MCF 10A (cell line): ENCODE measurements at regions not wholly inside any gene's neighbourhood (a gene's known extent, or its start where the extent isn't known, plus 50 kb on each side); places are given as distances from the start of the nearest gene placed in this dataset.

ENCODE experiments used
- BruUV-seq: library from RNA; stranded (reverse); fragments of 400-500 nt; replicated peaks from 2 replicates; lab custom pipeline; 2021; lab: Mats Ljungman, UMichigan
- CTCF ChIA-PET: fragments of 300-600 bp; sonication (Branson Sonifier 250); formaldehyde crosslinking; extraction: SDS; loops from one replicate; lab custom pipeline; 2021; ENCODE audit warnings: antibody characterized with exemption, inconsistent platforms; lab: Yijun Ruan, JAX
- POLR2A ChIA-PET: fragments of 300-600, 350-650 bp; sonication (Branson Sonifier 250); formaldehyde crosslinking; extraction: SDS; loops from one replicate; lab custom pipeline; 2020; ENCODE audit warnings: antibody characterized with exemption, inconsistent platforms; lab: Yijun Ruan, JAX
- DNase-seq: peaks from one replicate; pipeline ENCODE4 v3.0.0-alpha.2; 2018; ENCODE audit not compliant: unreplicated experiment
- H3K27ac Mint-ChIP-seq: one replicate; pipeline ENCODE4 v1.8.0; 2022; ENCODE audit warnings: mild to moderate bottlenecking, low read depth, mixed read lengths; ENCODE audit not compliant: unreplicated experiment
- H3K27me3 Mint-ChIP-seq: one replicate; pipeline ENCODE4 v1.8.0; 2022; ENCODE audit warnings: mixed read lengths; ENCODE audit not compliant: insufficient read depth, unreplicated experiment
- H3K36me3 Mint-ChIP-seq: one replicate; pipeline ENCODE4 v1.8.0; 2022; ENCODE audit warnings: mild to moderate bottlenecking, moderate library complexity, mixed read lengths; ENCODE audit not compliant: insufficient read depth, unreplicated experiment
- H3K4me1 Mint-ChIP-seq: one replicate; pipeline ENCODE4 v1.8.0; 2022; ENCODE audit warnings: mixed read lengths; ENCODE audit not compliant: insufficient read depth, unreplicated experiment
- H3K4me3 Mint-ChIP-seq: one replicate; pipeline ENCODE4 v1.8.0; 2022; ENCODE audit warnings: mild to moderate bottlenecking, moderate library complexity, mixed read lengths; ENCODE audit not compliant: unreplicated experiment
- H3K9me3 Mint-ChIP-seq: one replicate; pipeline ENCODE4 v1.8.0; 2022; ENCODE audit warnings: mixed read lengths; ENCODE audit not compliant: unreplicated experiment
- CTCF ChIP-seq: fragments of 200-600 bp; IDR thresholded peaks from one replicate; pipeline ENCODE4 v1.8.0; 2022; ENCODE audit warnings: antibody characterized with exemption, mild to moderate bottlenecking; ENCODE audit not compliant: unreplicated experiment
- intact Hi-C: fragments of 100-400 bp; cut with micrococcal nuclease; formaldehyde crosslinking; loops from 2 replicates; pipeline ENCODE4 v1.14.1; 2022

- Mint-ChIP-seq H3K27ac (no peak overlapping the region), H3K36me3 (no peaks in the 10 kb centered on the region), H3K4me1 (no peaks in the 10 kb centered on the region), H3K27me3 (no peaks in the 10 kb centered on the region), H3K4me3 (no peak overlapping the region), H3K9me3 (no peaks in the 10 kb centered on the region)
- no TSS peak for BruUV-seq
- ChIA-PET POLR2A (no interaction called here), CTCF (interaction anchor here (0.6 to 1.4 kb wide), 3 partner anchors 10 to 191 kb away, joined by 3 to 4 read pairs (median 3); no protein-coding TSS in a partner anchor)
- no peak for DNase-seq
- TF ChIP-seq CTCF, result no peak
- intact Hi-C loops, result no loop called here
Observed at GRCh38 chr12:23005387-23005786, 380.4 kb downstream of the ETNK1 start.

GRCh38 chr12:23006413-23006812 is 381.4 kb downstream of the ETNK1 start:
- no peak for TF ChIP-seq CTCF
- H3K4me1 Mint-ChIP-seq, result no peaks in the 10 kb centered on the region
- H3K27ac Mint-ChIP-seq, result no peak overlapping the region
- DNase-seq, result no peak
- ChIA-PET POLR2A (interaction anchor here (0.5 kb wide), 1 partner anchor 214 kb away, joined by 3 read pairs; no protein-coding TSS in a partner anchor), CTCF (interaction anchor here (0.7 to 1.4 kb wide), 4 partner anchors 9 to 48 kb away, joined by 3 to 4 read pairs (median 3); no protein-coding TSS in a partner anchor)
- intact Hi-C loops, result no loop called here
- no peaks in the 10 kb centered on the region for H3K9me3 Mint-ChIP-seq
- H3K36me3 Mint-ChIP-seq, result no peaks in the 10 kb centered on the region
- no TSS peak for BruUV-seq
- no peaks in the 10 kb centered on the region for H3K27me3 Mint-ChIP-seq
- no peak overlapping the region for H3K4me3 Mint-ChIP-seq

- TF ChIP-seq CTCF, result no peak
- no TSS peak for BruUV-seq
- no peak overlapping the region for H3K27ac Mint-ChIP-seq
- H3K4me3 Mint-ChIP-seq, result no peak overlapping the region
- DNase-seq, result no peak
- H3K4me1 Mint-ChIP-seq, result no peaks in the 10 kb centered on the region
- no peaks in the 10 kb centered on the region for H3K9me3 Mint-ChIP-seq
- CTCF ChIA-PET, result no interaction called here
- no peaks in the 10 kb centered on the region for H3K36me3 Mint-ChIP-seq
- POLR2A ChIA-PET, result interaction anchor here (0.7 kb wide), 1 partner anchor 154 kb away, joined by 4 read pairs; no protein-coding TSS in a partner anchor
- intact Hi-C loops, result no loop called here
- no peaks in the 10 kb centered on the region for H3K27me3 Mint-ChIP-seq
Observed at GRCh38 chr12:23008623-23009022, 383.7 kb downstream of the ETNK1 start.

- no peak for DNase-seq
- BruUV-seq, result no TSS peak
- POLR2A ChIA-PET, result no interaction called here
- Mint-ChIP-seq H3K4me1 (no peaks in the 10 kb centered on the region), H3K9me3 (no peaks in the 10 kb centered on the region), H3K27me3 (no peaks in the 10 kb centered on the region), H3K4me3 (no peak overlapping the region), H3K27ac (no peak overlapping the region), H3K36me3 (no peaks in the 10 kb centered on the region)
- intact Hi-C loops, result no loop called here
- CTCF ChIA-PET, result interaction anchor here (0.7 to 1.2 kb wide), 4 partner anchors 8 to 38 kb away, joined by 3 to 5 read pairs (median 4); no protein-coding TSS in a partner anchor
- TF ChIP-seq CTCF, result no peak
Observed at GRCh38 chr12:23014749-23015148, 389.8 kb downstream of the ETNK1 start.
